ENCODE measurements at regions not wholly inside any gene's neighbourhood (a gene's known extent, or its start where the extent isn't known, plus 50 kb on each side); places are given as distances from the start of the nearest gene placed in this dataset.
A peak's percentile ranks its signal among the peaks of the same experiment; 100 is the strongest.
"Not testable (repeated sequence)": the region's sequence is repeated elsewhere in the genome, so short reads cannot be mapped to it uniquely, and the experiment has no call there.

DNA sequence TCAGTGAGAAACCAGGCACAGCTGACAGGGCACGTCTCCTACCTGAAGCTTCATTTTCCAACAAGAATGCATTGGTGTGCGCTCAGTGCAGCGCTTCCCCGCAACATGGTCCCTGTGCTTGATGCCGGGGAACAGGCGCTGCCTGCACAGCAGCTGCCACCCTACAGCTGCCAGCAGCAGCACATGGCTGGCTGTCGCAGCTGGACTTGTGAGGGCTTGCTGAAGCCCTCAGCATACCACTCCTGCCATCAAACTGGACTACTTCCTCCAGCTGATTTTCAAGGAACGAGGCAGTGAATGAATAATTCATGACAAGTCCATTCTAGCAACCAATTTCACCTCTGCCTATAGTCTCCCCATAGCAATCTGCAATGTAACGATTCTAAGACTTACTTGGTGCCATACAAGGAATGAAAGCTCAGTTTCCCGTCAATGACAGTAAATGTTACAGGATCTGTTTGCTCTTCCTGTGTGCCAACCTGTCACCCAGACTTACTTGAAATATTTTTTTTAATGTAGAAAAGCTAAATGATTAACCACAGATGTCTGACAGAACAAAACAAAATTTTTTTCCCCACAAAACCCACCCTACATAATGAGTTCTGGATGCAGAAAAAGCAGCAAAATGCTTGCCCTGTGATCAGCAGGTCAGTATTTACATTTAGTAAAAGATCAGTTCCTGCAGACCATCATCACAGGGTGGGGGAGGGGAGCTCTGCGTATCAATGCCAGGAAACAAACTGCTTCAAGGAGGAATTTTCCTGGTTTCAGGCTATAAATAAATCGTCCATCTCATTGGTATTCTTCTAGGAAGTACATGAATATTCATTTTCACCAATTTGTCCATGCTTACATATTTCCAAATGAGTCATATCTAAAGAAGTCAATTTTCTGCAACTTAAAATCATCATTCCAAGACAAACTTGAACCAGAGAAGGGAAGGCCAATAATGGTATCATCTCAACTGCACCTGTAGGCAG lies 140.6 kb downstream of the ALOX5 start:
- in situ Hi-C loops (cut with MboI; ENCODE audit: low sequenced_read_pairs in 4 of 4): no loop called here
- H3K27ac ChIP-seq: no peak overlapping the region
- intact Hi-C loops (cut with DNase I; ENCODE audit: low total_unique reads): no loop called here
- no peaks in the 10 kb centered on the region for H3K27me3 ChIP-seq
- TF ChIP-seq CTCF (IDR thresholded peaks at IDR 0.05 in 4 of 5, conservative IDR thresholded peaks at IDR 0.05 in 1 of 5) (no peak), POLR2A (IDR thresholded peaks at IDR 0.05) (no peak)
- H3K4me3 ChIP-seq: no peak overlapping the region
- ATAC-seq: peak in 1 of 2 donors; percentile 55
- peaks cover 0 to 7% of the 10 kb centered on the region in 2 donors for H3K4me1 ChIP-seq
- DNase-seq: peak in 1 of 2 donors; percentile 11
- H3K9me3 ChIP-seq: no peaks in the 10 kb centered on the region
- no peaks in the 10 kb centered on the region for H3K36me3 ChIP-seq

DNA sequence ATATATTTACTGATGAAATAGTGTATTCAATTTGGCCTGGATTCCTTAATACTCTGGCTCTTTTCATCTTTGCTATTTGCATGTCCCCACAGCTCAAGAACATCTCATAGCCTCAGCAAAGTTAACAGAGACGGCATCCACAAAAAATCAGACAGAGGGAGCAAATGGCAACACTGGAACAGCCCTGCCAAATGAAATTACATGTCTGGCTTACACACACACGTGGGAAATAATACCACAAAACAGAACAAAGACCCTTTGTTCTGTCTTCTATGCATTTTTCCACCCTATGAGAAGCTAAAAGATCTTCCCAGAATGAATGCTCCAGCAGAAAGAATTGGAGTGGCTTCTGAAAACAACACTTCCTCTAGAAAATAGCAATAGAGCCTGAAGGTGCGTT lies 139.5 kb downstream of the ALOX5 start:
- in situ Hi-C loops (cut with MboI; ENCODE audit: low sequenced_read_pairs in 4 of 4) (no loop called here), intact Hi-C loops (cut with DNase I; ENCODE audit: low total_unique reads) (no loop called here)
- Histone ChIP-seq H3K36me3 (no peaks in the 10 kb centered on the region), H3K4me3 (no peak overlapping the region), H3K27ac (no peak overlapping the region), H3K27me3 (no peaks in the 10 kb centered on the region), H3K4me1 (peaks cover 3 to 7% of the 10 kb centered on the region in 2 donors), H3K9me3 (no peaks in the 10 kb centered on the region)
- TF ChIP-seq CTCF (IDR thresholded peaks at IDR 0.05 in 4 of 5, conservative IDR thresholded peaks at IDR 0.05 in 1 of 5) (no peak), POLR2A (IDR thresholded peaks at IDR 0.05) (no peak)
- no peak for DNase-seq
- ATAC-seq: no peak

DNA sequence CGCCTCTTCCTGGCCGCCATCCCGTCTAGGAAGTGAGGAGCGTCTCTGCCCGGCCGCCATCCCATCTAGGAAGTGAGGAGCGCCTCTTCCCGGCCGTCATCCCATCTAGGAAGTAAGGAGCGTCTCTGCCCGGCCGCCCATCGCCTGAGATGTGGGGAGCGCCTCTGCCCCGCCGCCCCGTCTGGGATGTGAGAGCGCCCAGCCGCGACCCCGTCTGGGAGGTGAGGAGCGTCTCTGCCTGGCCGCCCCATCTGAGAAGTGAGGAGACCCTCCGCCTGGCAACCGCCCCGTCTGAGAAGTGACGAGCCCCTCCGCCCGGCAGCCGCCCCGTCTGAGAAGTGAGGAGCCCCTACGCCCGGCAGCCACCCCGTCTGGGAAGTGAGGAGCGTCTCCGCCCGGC lies 137.9 kb downstream of the ALOX5 start:
- H3K4me1 ChIP-seq; H3K27me3 ChIP-seq; in situ Hi-C loops (cut with MboI; ENCODE audit: low sequenced_read_pairs in 4 of 4); H3K9me3 ChIP-seq; ATAC-seq; DNase-seq; intact Hi-C loops (cut with DNase I; ENCODE audit: low total_unique reads); H3K36me3 ChIP-seq; H3K27ac ChIP-seq; H3K4me3 ChIP-seq: not testable (repeated sequence)

- Histone ChIP-seq H3K27me3 (no peaks in the 10 kb centered on the region), H3K27ac (no peak overlapping the region), H3K4me3 (no peak overlapping the region), H3K9me3 (no peaks in the 10 kb centered on the region), H3K4me1 (peaks cover 3% of the 10 kb centered on the region in 2 donors), H3K36me3 (no peaks in the 10 kb centered on the region)
- intact Hi-C loops (cut with DNase I; ENCODE audit: low total_unique reads) (no loop called here), in situ Hi-C loops (cut with MboI; ENCODE audit: low sequenced_read_pairs in 4 of 4) (no loop called here)
- no peak for TF ChIP-seq POLR2A (IDR thresholded peaks at IDR 0.05)
- TF ChIP-seq CTCF (IDR thresholded peaks at IDR 0.05 in 4 of 5, conservative IDR thresholded peaks at IDR 0.05 in 1 of 5): no peak
- DNase-seq (no peak), ATAC-seq (no peak)
Measured at GRCh38 chr10:45509491-45509890, 135.5 kb downstream of the ALOX5 start.

- ATAC-seq (no peak), DNase-seq (no peak)
- no peak for TF ChIP-seq CTCF (IDR thresholded peaks at IDR 0.05 in 4 of 5, conservative IDR thresholded peaks at IDR 0.05 in 1 of 5)
- intact Hi-C loops (cut with DNase I; ENCODE audit: low total_unique reads) (no loop called here), in situ Hi-C loops (cut with MboI; ENCODE audit: low sequenced_read_pairs in 4 of 4) (no loop called here)
- H3K27ac ChIP-seq: no peak overlapping the region
- H3K4me1 ChIP-seq: peaks cover 0 to 3% of the 10 kb centered on the region in 2 donors
- H3K27me3 ChIP-seq: no peaks in the 10 kb centered on the region
- H3K4me3 ChIP-seq: no peak overlapping the region
- H3K9me3 ChIP-seq: no peaks in the 10 kb centered on the region
- H3K36me3 ChIP-seq: no peaks in the 10 kb centered on the region
Measured at GRCh38 chr10:45505311-45505710, 131.3 kb downstream of the ALOX5 start.
